ENCODE measurements at regions not wholly inside any gene's neighbourhood (a gene's known extent, or its start where the extent isn't known, plus 50 kb on each side); places are given as distances from the start of the nearest gene placed in this dataset.

DNA sequence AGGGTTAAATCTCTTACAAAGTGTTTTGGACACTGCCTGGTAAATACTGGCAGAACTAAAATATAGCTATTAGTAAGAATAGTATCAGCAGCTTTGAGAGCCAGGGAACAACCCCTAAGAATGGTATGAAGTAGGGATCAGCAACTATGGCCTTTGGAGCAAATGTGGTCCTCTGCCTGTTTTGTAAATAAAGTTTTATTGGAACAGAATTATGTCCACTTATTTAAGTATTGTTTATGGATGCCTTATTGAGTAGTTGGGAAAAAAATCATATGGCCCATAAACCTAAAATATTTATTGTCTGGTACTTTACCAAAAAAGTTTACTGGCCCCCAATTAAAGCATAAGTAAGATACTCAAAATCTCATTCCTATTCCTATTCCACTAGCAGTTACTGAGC is 182.2 kb downstream of the PALM2AKAP2 start:
- TF ChIP-seq, protein P1, sequence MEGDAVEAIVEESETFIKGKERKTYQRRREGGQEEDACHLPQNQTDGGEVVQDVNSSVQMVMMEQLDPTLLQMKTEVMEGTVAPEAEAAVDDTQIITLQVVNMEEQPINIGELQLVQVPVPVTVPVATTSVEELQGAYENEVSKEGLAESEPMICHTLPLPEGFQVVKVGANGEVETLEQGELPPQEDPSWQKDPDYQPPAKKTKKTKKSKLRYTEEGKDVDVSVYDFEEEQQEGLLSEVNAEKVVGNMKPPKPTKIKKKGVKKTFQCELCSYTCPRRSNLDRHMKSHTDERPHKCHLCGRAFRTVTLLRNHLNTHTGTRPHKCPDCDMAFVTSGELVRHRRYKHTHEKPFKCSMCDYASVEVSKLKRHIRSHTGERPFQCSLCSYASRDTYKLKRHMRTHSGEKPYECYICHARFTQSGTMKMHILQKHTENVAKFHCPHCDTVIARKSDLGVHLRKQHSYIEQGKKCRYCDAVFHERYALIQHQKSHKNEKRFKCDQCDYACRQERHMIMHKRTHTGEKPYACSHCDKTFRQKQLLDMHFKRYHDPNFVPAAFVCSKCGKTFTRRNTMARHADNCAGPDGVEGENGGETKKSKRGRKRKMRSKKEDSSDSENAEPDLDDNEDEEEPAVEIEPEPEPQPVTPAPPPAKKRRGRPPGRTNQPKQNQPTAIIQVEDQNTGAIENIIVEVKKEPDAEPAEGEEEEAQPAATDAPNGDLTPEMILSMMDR (IDR thresholded peaks at IDR 0.05), result no peak
- TF ChIP-seq EP300 (IDR thresholded peaks at IDR 0.05) (no peak), JUN (IDR thresholded peaks at IDR 0.05) (no peak), HOXA7 (CRISPR knock-in tag; IDR thresholded peaks at IDR 0.05) (no peak), SMC3 (IDR thresholded peaks at IDR 0.05) (no peak), NR3C1 (IDR thresholded peaks at IDR 0.05) (no peak), USF2 (IDR thresholded peaks at IDR 0.05) (no peak), RFX5 (IDR thresholded peaks at IDR 0.05) (no peak), RAD21 (conservative IDR thresholded peaks at IDR 0.05 in 1 of 2, IDR thresholded peaks at IDR 0.05 in 1 of 2) (no peak), EHMT2 (IDR thresholded peaks at IDR 0.05; ENCODE audit: low read depth) (no peak), ZFP36 (IDR thresholded peaks at IDR 0.05; ENCODE audit: borderline replicate concordance, partially characterized antibody) (no peak), FOSL2 (IDR thresholded peaks at IDR 0.05) (no peak), FOSL2 (CRISPR knock-in tag; IDR thresholded peaks at IDR 0.05) (no peak), POLR2A (IDR thresholded peaks at IDR 0.05; ENCODE audit: low read length) (no peak)
- TF ChIP-seq, protein P2, sequence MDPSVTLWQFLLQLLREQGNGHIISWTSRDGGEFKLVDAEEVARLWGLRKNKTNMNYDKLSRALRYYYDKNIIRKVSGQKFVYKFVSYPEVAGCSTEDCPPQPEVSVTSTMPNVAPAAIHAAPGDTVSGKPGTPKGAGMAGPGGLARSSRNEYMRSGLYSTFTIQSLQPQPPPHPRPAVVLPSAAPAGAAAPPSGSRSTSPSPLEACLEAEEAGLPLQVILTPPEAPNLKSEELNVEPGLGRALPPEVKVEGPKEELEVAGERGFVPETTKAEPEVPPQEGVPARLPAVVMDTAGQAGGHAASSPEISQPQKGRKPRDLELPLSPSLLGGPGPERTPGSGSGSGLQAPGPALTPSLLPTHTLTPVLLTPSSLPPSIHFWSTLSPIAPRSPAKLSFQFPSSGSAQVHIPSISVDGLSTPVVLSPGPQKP (IDR thresholded peaks at IDR 0.05; ENCODE audit: low read depth, low read length), result no peak

All from A549 (cell line).